ENCODE measurements at regions not wholly inside any gene's neighbourhood (a gene's known extent, or its start where the extent isn't known, plus 50 kb on each side); places are given as distances from the start of the nearest gene placed in this dataset.
A peak's percentile ranks its signal among the peaks of the same experiment; 100 is the strongest.

DNA sequence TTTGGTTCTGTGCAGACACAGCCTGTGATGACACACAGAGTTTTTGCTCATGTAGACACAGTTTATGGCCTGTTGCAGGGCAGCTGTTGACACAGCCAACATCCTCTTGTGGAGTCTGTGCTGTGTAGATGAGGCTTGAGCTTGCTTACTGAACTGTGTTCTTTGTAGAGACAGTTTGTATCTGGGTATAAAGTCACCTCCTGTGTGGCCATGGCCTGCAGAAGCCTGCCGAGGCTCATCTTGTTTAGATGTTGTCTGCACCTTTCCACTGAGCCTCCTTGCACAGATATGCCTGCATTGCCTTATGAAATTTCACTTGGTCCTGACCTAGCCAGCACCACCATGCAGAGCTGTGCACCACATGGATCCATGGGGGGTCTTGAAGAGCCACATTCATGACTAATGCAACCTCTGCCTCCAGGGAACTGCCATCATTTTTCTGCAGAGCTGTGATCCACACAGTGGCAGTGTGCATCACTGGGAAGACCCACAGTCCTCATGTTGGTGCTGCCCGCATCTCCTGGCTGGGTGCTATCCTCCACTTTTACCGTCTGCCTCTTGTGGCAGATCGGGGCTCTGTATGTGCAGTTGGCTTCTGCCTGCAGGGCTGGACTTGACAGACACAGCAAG, 198.0 kb upstream of the MAMLD1 start:
- no peak for DNase-seq (ENCODE audit: low read depth)

GRCh38 chrX:150165776-150166610, 197.1 kb upstream of the MAMLD1 start:
- no peak for DNase-seq (ENCODE audit: low read depth)

DNA sequence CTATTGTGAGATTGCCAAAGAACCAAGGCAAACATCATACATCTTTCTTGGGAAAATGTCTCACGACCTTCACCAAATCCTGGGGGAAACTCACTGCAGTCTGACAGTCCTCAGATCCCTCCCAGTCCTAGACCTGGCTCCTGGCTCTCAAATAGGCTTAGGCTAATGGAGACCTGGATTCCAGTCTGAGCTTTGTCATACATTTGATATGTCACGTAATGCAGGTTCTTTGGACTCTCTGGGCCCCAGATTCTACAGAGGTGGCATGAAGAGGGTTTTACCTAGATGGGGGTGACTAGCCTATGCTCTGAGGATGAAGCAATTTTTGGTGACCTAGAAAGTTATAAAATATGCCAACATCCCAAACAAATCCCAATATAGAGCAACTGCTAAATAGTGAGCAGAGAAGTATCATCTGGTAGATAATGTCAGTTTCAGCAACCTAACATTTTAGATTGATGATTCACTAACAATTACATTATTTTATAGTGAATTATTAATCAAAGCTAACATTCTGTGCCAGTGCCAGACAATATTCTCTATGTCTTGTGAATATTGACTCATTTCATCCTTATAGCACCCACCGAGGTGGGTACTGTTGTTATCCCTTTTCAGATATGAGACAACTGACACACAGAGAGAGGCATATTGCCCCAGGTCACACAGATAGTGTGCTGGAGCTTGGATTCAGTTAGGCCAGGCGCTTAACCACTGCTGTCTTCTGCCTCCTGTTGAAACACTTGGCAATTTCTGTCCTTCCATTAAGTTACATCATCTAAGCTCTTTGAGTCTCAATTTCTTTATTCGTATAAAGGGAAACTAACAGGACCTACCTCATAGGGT, 195.4 kb upstream of the MAMLD1 start:
- no peak for DNase-seq (ENCODE audit: low read depth)

DNA sequence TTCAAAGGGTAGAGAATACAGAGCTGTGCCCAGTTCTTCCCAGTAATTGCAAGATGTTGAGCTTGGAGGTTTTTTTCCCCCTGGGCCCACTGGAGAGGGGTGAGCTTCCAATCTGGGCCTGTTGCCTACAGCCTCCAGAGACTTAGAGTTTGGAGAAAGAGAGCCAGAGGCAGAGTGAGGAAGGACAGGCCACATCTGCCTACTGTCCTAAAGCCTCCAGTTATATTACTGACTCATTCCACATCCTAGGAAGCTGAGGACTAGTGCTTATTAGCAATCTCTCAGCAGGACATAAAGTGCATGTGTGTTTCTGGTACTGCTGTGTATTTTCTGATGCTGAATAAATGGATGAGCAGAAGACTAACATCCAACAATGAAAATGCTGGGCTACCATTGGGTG, 181.0 kb upstream of the MAMLD1 start:
- no peak for DNase-seq (ENCODE audit: low read depth)

GRCh38 chrX:150184491-150184890, 178.6 kb upstream of the MAMLD1 start:
- DNase-seq (ENCODE audit: low read depth): no peak

- no peak for DNase-seq (ENCODE audit: low read depth)
These were observed 177.4 kb upstream of the MAMLD1 start for GRCh38 chrX:150185766-150186165.

DNA sequence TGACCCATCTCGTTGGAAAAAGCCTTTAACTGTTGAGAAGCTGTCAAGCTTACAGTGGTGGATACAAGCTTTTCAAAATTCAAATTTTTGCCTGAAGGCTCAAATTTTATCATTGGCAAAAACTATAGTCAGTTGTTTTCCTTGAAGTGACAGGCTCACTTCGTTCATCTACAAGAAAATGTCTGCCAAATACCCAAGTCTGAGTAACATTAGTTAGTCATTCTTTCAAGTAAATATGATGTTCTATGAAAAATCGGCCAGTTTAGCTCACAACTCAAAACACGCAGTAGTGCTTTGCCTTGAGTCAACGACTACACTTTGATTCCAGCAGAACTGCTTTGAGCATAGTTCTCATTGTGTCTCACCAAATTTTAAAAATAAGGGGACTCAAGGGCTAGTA, 170.3 kb upstream of the MAMLD1 start:
- DNase-seq (ENCODE audit: low read depth): no peak

- no peak for DNase-seq (ENCODE audit: low read depth)
These were observed 166.8 kb upstream of the MAMLD1 start for GRCh38 chrX:150196285-150196684.

DNA sequence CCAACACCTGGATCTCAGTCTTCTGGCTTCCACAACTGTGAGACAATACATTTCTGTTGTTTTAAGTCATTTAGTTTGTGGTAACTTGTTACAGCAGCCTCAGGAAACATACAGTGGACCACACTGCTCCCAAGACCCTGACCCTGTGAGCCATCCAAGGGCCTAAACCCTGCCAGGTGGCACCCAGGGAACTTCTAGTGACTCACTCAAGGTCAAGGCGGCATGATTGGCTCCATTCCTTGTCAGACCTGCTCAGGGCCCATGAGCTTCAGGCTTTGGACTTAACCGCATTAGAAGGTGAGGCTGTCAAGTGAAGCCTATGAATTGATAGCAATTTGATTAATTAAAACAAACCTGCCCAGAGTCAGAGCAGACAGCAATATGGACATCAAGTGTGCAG, 165.7 kb upstream of the MAMLD1 start:
- no peak for DNase-seq (ENCODE audit: low read depth)

GRCh38 chrX:150198776-150199175, 164.3 kb upstream of the MAMLD1 start:
- DNase-seq (ENCODE audit: low read depth): no peak

- DNase-seq (ENCODE audit: low read depth): no peak
These were observed 163.9 kb upstream of the MAMLD1 start for GRCh38 chrX:150199181-150199580.

DNA sequence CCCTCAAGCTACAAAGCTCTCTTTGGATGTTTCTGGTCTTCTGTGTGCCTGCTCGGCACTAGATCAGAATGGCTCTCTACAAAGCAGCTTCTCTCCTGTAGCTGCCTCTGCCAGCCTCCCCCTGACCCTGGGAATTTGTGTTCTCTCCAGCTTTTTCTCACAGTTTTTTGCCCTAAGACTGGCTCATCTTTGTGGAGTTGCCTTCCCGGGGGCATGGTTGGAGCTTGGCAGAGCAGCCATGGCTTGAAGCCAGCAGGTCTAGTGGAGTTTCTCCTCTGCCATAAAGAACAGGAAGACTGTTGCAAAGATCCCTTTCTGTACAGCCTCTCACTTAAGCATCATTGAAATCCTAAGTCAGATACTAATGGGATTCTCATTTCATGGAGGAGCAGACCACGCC, 163.3 kb upstream of the MAMLD1 start:
- DNase-seq (ENCODE audit: low read depth): no peak

DNA sequence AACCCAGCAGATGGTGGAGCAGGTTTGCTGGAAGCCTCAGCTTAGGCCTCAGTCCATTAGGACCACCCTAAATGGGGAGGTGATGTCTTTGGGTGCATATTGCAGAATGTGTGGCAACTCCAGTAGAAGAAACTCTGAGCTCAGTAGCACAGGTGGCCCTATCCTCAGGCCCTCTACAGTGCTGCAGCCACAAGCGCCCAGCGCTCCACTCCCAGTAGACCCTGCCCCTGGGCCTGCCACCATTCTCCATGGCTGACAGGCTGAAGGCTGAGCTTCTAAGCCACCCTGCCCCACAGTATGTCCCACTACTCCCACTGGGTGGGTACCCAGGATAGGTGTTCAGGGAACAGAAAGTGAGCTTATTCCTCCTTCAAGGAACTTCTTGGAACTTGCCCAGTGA, 162.8 kb upstream of the MAMLD1 start:
- DNase-seq (ENCODE audit: low read depth): no peak

DNA sequence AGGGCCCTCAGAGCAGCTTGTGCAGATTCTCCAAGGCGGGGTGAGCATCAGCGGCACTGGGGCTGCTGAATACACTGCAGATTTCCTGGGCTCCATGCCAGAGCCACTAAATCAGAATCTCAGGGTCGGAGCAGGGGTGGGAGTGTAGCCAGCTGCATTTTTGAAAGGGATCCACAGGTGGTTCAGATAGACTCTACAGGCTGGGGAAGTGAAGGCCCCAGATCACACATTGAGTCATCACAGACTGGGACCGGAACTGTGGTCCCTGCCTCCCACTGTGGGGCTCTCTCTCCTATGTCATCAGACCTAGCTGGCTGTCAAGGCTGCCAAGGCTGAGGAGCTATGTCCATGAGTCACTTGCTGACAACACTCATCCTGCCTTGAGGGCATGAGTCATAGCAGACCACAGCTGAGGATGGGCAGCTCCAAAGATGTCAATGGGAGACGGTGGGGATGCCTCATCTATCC, 162.3 kb upstream of the MAMLD1 start:
- peak; percentile 95 for DNase-seq (ENCODE audit: low read depth)

- no peak for DNase-seq (ENCODE audit: low read depth)
These were observed 161.7 kb upstream of the MAMLD1 start for GRCh38 chrX:150201391-150201790.

DNA sequence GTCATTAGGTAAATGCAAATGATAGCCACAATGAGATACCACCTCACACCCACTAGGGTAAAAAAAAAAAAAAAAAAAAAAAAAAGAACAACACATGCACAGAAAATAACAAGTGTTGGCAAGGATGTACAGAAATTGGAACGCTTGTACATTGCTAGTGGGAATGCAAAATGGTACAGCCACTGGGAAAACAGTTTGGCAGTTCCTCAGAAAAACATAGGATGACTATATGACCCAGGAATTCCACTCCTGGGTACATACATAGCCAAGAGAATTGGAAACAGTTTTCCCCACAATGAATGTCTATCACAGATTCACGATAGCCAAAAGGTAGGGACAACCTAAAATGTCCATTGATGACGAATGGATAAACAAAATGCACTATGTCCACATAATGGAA, 161.3 kb upstream of the MAMLD1 start:
- no peak for DNase-seq (ENCODE audit: low read depth)

DNA sequence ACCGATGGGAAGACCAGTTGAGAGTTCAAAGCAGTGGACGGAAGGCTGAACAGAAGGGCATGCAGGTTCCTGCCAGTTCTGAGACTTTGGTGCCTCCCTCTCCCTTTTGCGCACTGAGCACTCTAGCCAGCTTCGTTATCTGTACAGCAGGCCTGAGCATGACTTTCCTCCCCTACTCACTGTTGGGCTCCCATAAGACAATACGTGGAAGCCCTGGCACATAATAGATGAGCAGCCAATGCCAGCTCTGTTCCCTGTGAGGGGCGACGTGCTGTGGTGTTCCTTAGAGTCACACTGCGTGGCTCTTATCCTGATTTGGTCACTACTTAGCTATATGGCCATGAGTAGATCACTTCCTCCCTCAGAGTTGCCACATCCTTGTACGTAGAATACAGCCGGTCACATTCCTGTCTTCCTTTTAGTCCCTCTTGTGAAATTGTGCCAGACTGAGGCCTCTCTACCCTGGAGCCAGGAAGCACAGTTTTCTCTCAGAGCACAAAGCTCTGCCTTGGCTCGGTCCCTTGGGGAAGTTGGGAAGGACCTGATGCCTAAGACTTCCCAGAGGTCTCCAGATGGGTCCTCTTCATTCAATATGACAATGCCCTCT, 160.4 kb upstream of the MAMLD1 start:
- peak; percentile 28 for DNase-seq (ENCODE audit: low read depth)

DNA sequence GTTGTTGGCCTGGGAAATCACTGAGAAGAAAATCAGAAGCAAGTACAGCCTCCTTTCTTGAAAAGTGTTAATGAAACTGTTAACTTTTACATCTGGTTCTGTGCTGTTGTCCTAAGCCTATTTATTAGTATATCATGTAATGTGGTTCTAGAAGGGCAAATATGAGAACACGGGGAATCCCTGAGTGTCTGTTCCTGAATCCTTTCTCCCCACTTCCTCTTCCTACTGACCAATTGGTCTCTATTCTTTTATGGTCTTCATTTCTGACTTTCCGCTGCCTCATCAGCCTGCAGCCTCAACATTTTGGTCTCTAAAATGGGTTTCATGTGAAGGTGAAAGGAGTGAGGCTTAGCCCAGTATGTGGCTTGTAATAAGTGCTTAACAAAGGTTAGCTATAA, 159.9 kb upstream of the MAMLD1 start:
- no peak for DNase-seq (ENCODE audit: low read depth)

DNA sequence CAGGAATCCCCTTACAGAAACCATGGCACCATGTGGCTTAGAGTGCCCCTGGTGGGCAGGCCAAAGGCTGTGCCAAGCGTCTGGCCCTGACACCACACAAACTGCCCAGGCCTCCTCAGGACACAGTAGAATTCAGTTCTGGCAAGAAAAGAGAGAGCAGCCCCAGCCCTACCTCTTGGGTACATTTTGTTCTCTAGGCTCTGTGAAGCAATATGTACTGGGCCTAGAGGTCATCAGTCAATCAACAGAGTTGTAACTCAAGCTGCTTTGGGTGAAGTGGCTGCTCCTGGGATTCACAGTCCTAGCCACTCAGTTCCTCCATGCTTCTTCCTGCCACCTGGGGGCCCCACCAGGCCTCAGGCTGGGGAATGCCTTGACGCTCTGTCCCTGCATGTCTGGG, 158.1 kb upstream of the MAMLD1 start:
- DNase-seq (ENCODE audit: low read depth): no peak

DNA sequence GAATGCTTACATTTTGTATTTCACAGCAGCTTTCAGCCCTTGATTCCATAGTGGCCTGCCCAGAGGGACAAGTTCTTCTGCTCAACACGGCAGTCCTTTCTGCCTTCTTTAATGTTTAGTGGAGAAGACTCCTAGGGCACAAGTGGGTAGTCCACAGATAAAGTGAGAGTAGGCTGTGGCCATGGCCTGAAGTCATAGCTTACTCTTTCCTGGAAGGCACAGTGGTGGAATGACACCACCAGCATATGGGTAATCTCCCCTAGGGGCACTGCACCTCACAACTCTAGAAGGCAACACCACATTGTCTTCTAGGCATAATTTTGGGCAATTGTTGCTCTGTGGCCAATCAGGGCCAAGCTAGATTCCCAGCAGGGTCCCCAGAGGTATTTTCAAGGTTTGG, 155.4 kb upstream of the MAMLD1 start:
- no peak for DNase-seq (ENCODE audit: low read depth)

DNA sequence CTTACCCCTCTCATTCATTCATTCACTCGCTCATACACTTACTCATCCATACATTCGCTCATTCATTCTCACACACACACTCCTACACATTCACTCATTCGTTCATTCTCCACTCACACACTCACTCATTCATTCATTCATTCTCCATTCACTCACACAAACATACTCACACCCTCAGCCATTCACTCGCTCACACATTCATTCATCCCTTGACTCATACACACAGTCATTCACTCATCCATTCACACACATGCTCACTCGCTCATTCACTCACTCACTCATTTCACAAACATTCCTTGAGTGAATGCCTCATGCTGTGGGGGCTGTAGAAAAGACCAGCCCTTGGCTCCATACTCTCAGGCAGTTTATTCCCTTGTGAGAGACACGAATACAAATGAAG, 151.1 kb upstream of the MAMLD1 start:
- DNase-seq (ENCODE audit: low read depth): no peak
